HEK293T (cell line): ENCODE measurements at regions not wholly inside any gene's neighbourhood (a gene's known extent, or its start where the extent isn't known, plus 50 kb on each side); places are given as distances from the start of the nearest gene placed in this dataset.

ENCODE experiments used
- CTCF ChIA-PET: fragments of 350-600 bp; formaldehyde crosslinking; extraction: SDS; loops from one replicate; lab custom pipeline; 2021; ENCODE audit warnings: antibody characterized with exemption, inconsistent platforms; lab: Yijun Ruan, JAX
- POLR2A ChIA-PET: fragments of 350-600 bp; formaldehyde crosslinking; extraction: SDS; loops from one replicate; lab custom pipeline; 2020; ENCODE audit warnings: antibody characterized with exemption, inconsistent platforms; lab: Yijun Ruan, JAX
- DNase-seq: peaks from one replicate; pipeline ENCODE4 v3.0.0; 2012; ENCODE audit warnings: mixed read lengths; ENCODE audit errors: extremely low spot score
- ARNT ChIP-seq: fragments of 450-650 bp; IDR thresholded peaks from 2 replicates; pipeline ENCODE4 v1.6.1; 2017; ENCODE audit warnings: mild to moderate bottlenecking
- BHLHE40 ChIP-seq: fragments of 450-650 bp; IDR thresholded peaks from 2 replicates; pipeline ENCODE4 v1.6.1; 2016; ENCODE audit warnings: mild to moderate bottlenecking, moderate library complexity, borderline replicate concordance
- CTBP1 ChIP-seq: fragments of 450-650 bp; IDR thresholded peaks from 2 replicates; pipeline ENCODE4 v1.6.1; 2016; ENCODE audit warnings: borderline replicate concordance
- ELF4 ChIP-seq: fragments of 450-650 bp; IDR thresholded peaks from 2 replicates; pipeline ENCODE4 v1.6.1; 2017; ENCODE audit warnings: antibody characterized with exemption
- FOXA1 ChIP-seq: fragments of 450-650 bp; IDR thresholded peaks from 2 replicates; pipeline ENCODE4 v1.6.1; 2016; ENCODE audit warnings: mild to moderate bottlenecking
- FOXK2 ChIP-seq: fragments of 450-650 bp; IDR thresholded peaks from 2 replicates; pipeline ENCODE4 v1.6.1; 2016; ENCODE audit warnings: mild to moderate bottlenecking
- FOXM1 ChIP-seq: fragments of 450-650 bp; IDR thresholded peaks from 2 replicates; pipeline ENCODE4 v1.6.1; 2017; ENCODE audit warnings: mild to moderate bottlenecking, borderline replicate concordance
- HDGF ChIP-seq: fragments of 450-650 bp; IDR thresholded peaks from 2 replicates; pipeline ENCODE4 v1.6.1; 2017; ENCODE audit warnings: antibody characterized with exemption, borderline replicate concordance
- L3MBTL2 ChIP-seq: fragments of 450-650 bp; conservative IDR thresholded peaks from 2 replicates; pipeline ENCODE4 v1.6.1; 2016; ENCODE audit warnings: mild to moderate bottlenecking
- LEF1 ChIP-seq: fragments of 450-650 bp; IDR thresholded peaks from 2 replicates; pipeline ENCODE4 v1.6.1; 2017; ENCODE audit warnings: mild to moderate bottlenecking, borderline replicate concordance
- NFRKB ChIP-seq: fragments of 450-650 bp; IDR thresholded peaks from 2 replicates; pipeline ENCODE4 v1.6.1; 2016; ENCODE audit warnings: mild to moderate bottlenecking, moderate library complexity
- SP1 ChIP-seq: fragments of 450-650 bp; IDR thresholded peaks from 2 replicates; pipeline ENCODE4 v1.6.1; 2017
- SUZ12 ChIP-seq: fragments of 450-650 bp; IDR thresholded peaks from 2 replicates; pipeline ENCODE4 v1.6.1; 2016; ENCODE audit warnings: mild to moderate bottlenecking
- TARDBP ChIP-seq: fragments of 450-650 bp; IDR thresholded peaks from 2 replicates; pipeline ENCODE4 v1.6.1; 2016
- ZNF384 ChIP-seq: fragments of 450-650 bp; IDR thresholded peaks from 2 replicates; pipeline ENCODE4 v1.6.1; 2016
- TF ChIP-seq, protein P1 (sequence below): fragments of 450-650 bp; IDR thresholded peaks from 2 replicates; pipeline ENCODE4 v1.6.1; 2016

GRCh38 chr5:56606192-56606591, 209.2 kb upstream of the MAP3K1 start:
- no peak for TF ChIP-seq FOXA1
- no peak for TF ChIP-seq FOXM1
- no peak for TF ChIP-seq FOXK2
- TF ChIP-seq LEF1: no peak
- no peak for TF ChIP-seq SP1
- no peak for TF ChIP-seq ZNF384
- no peak for TF ChIP-seq SUZ12
- TF ChIP-seq TARDBP: no peak
- no peak for TF ChIP-seq CTBP1
- TF ChIP-seq, protein P1, sequence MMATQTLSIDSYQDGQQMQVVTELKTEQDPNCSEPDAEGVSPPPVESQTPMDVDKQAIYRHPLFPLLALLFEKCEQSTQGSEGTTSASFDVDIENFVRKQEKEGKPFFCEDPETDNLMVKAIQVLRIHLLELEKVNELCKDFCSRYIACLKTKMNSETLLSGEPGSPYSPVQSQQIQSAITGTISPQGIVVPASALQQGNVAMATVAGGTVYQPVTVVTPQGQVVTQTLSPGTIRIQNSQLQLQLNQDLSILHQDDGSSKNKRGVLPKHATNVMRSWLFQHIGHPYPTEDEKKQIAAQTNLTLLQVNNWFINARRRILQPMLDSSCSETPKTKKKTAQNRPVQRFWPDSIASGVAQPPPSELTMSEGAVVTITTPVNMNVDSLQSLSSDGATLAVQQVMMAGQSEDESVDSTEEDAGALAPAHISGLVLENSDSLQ: no peak
- TF ChIP-seq NFRKB: no peak
- TF ChIP-seq ARNT: no peak
- no peak for TF ChIP-seq ELF4
- TF ChIP-seq L3MBTL2: no peak
- no peak for TF ChIP-seq BHLHE40
- TF ChIP-seq HDGF: no peak
- ChIA-PET POLR2A (no interaction called here), CTCF (no interaction called here)
- DNase-seq: no peak

DNA sequence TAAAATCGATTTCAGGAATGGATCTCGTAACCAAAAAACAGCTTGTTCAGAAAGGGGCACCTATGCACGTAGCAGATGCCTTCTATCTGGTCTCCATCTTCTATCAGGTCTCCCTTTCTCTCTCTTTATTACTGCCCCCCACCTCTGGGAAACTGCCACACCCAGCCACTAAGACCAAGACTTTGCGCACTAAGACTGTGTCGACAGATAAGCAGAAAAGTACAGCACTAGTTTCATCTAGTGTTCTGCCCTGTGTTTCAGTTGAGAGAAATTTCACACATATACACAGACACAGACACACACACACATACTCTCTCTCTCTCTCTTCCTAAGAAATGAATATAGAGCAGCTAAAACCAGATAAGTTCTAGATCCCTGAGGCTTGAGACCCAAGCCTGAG, 210.1 kb upstream of the MAP3K1 start:
- ChIA-PET CTCF (no interaction called here), POLR2A (interaction anchor here (0.5 kb wide), 1 partner anchor 223 kb away, joined by 3 read pairs; no protein-coding TSS in a partner anchor)
- TF ChIP-seq SUZ12 (no peak), ZNF384 (no peak), LEF1 (no peak), SP1 (no peak), TARDBP (no peak), NFRKB (no peak), FOXK2 (no peak), FOXA1 (no peak), ELF4 (no peak), FOXM1 (no peak)
- TF ChIP-seq, protein P1: no peak
- DNase-seq: no peak

GRCh38 chr5:56601641-56602071, 213.7 kb upstream of the MAP3K1 start:
- no peak for DNase-seq
- TF ChIP-seq NFRKB (no peak), CTBP1 (no peak), FOXK2 (no peak), ARNT (no peak), FOXM1 (no peak), BHLHE40 (no peak), HDGF (no peak), L3MBTL2 (no peak), TARDBP (no peak), ZNF384 (no peak), FOXA1 (no peak), ELF4 (no peak), SUZ12 (no peak), SP1 (no peak), LEF1 (no peak)
- TF ChIP-seq, protein P1: no peak
- ChIA-PET CTCF (no interaction called here), POLR2A (no interaction called here)

- no peak for DNase-seq
- POLR2A ChIA-PET: no interaction called here
- TF ChIP-seq SUZ12: no peak
- no peak for TF ChIP-seq CTBP1
- no peak for TF ChIP-seq HDGF
- CTCF ChIA-PET: interaction anchor here (0.7 kb wide), 1 partner anchor 299 kb away, joined by 4 read pairs; no protein-coding TSS in a partner anchor
Observed at GRCh38 chr5:56598941-56599340, 216.4 kb upstream of the MAP3K1 start.

- DNase-seq: no peak
- POLR2A ChIA-PET: no interaction called here
- CTCF ChIA-PET: no interaction called here
- no peak for TF ChIP-seq HDGF
- TF ChIP-seq FOXM1: no peak
- no peak for TF ChIP-seq ZNF384
- TF ChIP-seq, protein P1: no peak
- TF ChIP-seq FOXA1: no peak
- no peak for TF ChIP-seq LEF1
- no peak for TF ChIP-seq SP1
- no peak for TF ChIP-seq ELF4
- TF ChIP-seq SUZ12: no peak
- TF ChIP-seq FOXK2: no peak
- TF ChIP-seq ARNT: no peak
- TF ChIP-seq BHLHE40: no peak
- TF ChIP-seq NFRKB: no peak
Observed at GRCh38 chr5:56596155-56596554, 219.2 kb upstream of the MAP3K1 start.

DNA sequence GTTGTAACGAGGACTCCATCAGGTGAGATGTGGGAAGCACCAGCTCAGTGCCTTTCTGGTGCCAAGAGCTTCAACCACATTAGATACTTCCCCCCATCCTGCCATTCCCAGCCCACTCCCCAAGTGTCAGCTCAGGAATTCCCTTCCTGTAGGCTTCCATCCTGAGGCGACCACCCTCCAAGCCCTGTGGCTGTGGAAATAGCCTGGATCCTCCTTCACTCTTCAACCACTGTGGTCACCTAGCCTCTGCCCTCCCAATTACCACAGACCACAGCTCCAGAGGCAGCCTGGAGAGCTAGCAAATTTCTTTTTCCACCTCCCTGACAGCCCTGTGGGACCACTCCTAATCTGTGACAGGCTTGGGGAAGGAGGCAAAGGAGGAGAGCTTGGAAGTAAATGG, 219.8 kb upstream of the MAP3K1 start:
- CTCF ChIA-PET: no interaction called here
- no peak for DNase-seq
- POLR2A ChIA-PET: no interaction called here
- TF ChIP-seq BHLHE40: no peak
- no peak for TF ChIP-seq LEF1
- TF ChIP-seq ELF4: no peak
- no peak for TF ChIP-seq FOXK2
- TF ChIP-seq FOXM1: no peak
- TF ChIP-seq, protein P1: no peak
- no peak for TF ChIP-seq NFRKB
- TF ChIP-seq FOXA1: no peak
- TF ChIP-seq SP1: no peak
- no peak for TF ChIP-seq SUZ12
- no peak for TF ChIP-seq ARNT
- TF ChIP-seq CTBP1: no peak
- no peak for TF ChIP-seq L3MBTL2
- no peak for TF ChIP-seq TARDBP
- no peak for TF ChIP-seq ZNF384
- TF ChIP-seq HDGF: no peak
